ENCODE measurements at regions not wholly inside any gene's neighbourhood (a gene's known extent, or its start where the extent isn't known, plus 50 kb on each side); places are given as distances from the start of the nearest gene placed in this dataset.

GRCh38 chr16:73572135-73572828 lies 524.4 kb upstream of the ZFHX3 start:
- no peak for TF ChIP-seq CTCF (conservative IDR thresholded peaks at IDR 0.05; ENCODE audit: low read depth, low read length)
- no peak for TF ChIP-seq EZH2 (IDR thresholded peaks at IDR 0.05; ENCODE audit: low read length, unreplicated experiment)
- TF ChIP-seq EZH2phosphoT487 (IDR thresholded peaks at IDR 0.05; ENCODE audit: borderline replicate concordance, low read length) = no peak

Measured in PC-3 (cell line).